ENCODE measurements at regions not wholly inside any gene's neighbourhood (a gene's known extent, or its start where the extent isn't known, plus 50 kb on each side); places are given as distances from the start of the nearest gene placed in this dataset.

GRCh38 chr12:67486671-67487070 is 161.9 kb upstream of the DYRK2 start:
- TF ChIP-seq CTCF (optimal IDR thresholded peaks at IDR 0.05 in 1 of 3, IDR thresholded peaks at IDR 0.05 in 1 of 3, conservative IDR thresholded peaks at IDR 0.05 in 1 of 3; ENCODE audit: extremely low read depth in 1 of 3, insufficient read depth in 2 of 3, low read length in 3 of 3), result no peak
- no peak for TF ChIP-seq EZH2 (IDR thresholded peaks at IDR 0.05; ENCODE audit: low read length)

Data from keratinocyte (primary cell).